ENCODE measurements at regions not wholly inside any gene's neighbourhood (a gene's known extent, or its start where the extent isn't known, plus 50 kb on each side); places are given as distances from the start of the nearest gene placed in this dataset.

DNA sequence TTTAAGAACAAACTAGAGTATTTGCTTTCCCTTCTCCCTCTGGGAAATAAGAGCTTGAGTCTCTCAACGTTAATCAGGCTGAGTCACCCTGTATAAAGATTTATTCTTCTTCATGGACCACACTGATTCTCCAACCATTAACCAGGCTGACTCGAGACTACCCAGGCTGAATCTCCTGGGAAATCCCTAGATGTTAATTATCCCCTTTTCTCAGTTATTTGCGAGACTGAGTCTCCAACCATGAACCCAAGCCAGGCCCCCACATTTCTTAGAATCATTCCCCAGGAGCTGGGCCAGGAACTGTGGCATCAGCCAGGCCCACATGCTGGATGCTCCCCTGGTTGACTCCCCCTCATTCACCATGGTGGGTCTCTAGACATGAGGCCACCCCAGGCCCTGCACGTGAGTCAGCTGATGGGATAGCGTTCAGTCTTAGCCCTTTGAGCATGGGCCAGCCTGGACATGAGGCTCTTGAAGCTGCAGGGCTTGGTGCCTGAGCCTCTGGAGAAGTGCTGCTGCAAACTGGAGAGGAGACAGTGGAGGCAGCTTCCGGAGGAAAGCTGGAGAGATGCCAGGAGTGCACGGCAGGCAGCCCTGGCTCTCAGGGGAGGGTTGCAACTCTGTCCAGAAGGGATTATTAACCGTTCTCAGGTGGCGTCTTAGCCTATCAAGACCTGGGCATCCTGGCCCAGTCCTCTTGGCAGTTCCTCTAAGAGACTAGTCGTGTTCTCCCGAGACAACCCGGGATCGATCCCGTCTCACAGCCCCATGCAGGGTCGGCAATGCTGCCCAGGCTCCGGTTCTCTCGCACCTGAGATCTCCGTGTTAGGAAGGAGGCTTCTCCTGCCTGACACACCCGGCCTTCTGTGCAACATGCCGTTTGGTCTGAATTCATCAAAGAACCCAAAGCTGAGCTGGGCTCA is 296.6 kb downstream of the ADGRD1 start:
- Histone ChIP-seq H3K4me3 (ENCODE audit: low read length) (no peak overlapping the region), H4K20me1 (ENCODE audit: insufficient read depth) (no peaks in the 10 kb centered on the region), H3K9me2 (ENCODE audit: insufficient read depth, low read length) (no peaks in the 10 kb centered on the region), H3K9me3 (ENCODE audit: low read length) (no peaks in the 10 kb centered on the region), H3K27ac (ENCODE audit: low read length) (no peak overlapping the region), H3K27me3 (ENCODE audit: insufficient read depth, low read depth, low read length) (no peaks in the 10 kb centered on the region), H3K36me3 (ENCODE audit: insufficient read depth, low read length) (no peaks in the 10 kb centered on the region), H3K79me2 (replicated peaks; ENCODE audit: insufficient read depth, low read length) (no peaks in the 10 kb centered on the region), H3K4me2 (ENCODE audit: low read length) (no peak overlapping the region), H2AFZ (ENCODE audit: low read depth, low read length) (no peak overlapping the region), H3F3A (ENCODE audit: insufficient read depth, low read length, poor library complexity, severe bottlenecking) (no peaks in the 10 kb centered on the region), H3K9ac (ENCODE audit: low read length) (no peak overlapping the region)
- TF ChIP-seq EZH2 (IDR thresholded peaks at IDR 0.05; ENCODE audit: borderline replicate concordance, insufficient read depth, low read length, poor library complexity, severe bottlenecking) (no peak), EP300 (conservative IDR thresholded peaks at IDR 0.05; ENCODE audit: poor library complexity, severe bottlenecking) (no peak), SMC3 (conservative IDR thresholded peaks at IDR 0.05; ENCODE audit: poor library complexity) (no peak), RAD21 (conservative IDR thresholded peaks at IDR 0.05) (no peak), TAF1 (IDR thresholded peaks at IDR 0.05; ENCODE audit: low read depth) (no peak), POLR2AphosphoS5 (IDR thresholded peaks at IDR 0.05) (no peak), MXI1 (conservative IDR thresholded peaks at IDR 0.05; ENCODE audit: poor library complexity, severe bottlenecking) (no peak)
- TF ChIP-seq, protein P1, sequence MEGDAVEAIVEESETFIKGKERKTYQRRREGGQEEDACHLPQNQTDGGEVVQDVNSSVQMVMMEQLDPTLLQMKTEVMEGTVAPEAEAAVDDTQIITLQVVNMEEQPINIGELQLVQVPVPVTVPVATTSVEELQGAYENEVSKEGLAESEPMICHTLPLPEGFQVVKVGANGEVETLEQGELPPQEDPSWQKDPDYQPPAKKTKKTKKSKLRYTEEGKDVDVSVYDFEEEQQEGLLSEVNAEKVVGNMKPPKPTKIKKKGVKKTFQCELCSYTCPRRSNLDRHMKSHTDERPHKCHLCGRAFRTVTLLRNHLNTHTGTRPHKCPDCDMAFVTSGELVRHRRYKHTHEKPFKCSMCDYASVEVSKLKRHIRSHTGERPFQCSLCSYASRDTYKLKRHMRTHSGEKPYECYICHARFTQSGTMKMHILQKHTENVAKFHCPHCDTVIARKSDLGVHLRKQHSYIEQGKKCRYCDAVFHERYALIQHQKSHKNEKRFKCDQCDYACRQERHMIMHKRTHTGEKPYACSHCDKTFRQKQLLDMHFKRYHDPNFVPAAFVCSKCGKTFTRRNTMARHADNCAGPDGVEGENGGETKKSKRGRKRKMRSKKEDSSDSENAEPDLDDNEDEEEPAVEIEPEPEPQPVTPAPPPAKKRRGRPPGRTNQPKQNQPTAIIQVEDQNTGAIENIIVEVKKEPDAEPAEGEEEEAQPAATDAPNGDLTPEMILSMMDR (IDR thresholded peaks at IDR 0.05; ENCODE audit: poor library complexity, severe bottlenecking), result no peak
- TF ChIP-seq, protein P2, sequence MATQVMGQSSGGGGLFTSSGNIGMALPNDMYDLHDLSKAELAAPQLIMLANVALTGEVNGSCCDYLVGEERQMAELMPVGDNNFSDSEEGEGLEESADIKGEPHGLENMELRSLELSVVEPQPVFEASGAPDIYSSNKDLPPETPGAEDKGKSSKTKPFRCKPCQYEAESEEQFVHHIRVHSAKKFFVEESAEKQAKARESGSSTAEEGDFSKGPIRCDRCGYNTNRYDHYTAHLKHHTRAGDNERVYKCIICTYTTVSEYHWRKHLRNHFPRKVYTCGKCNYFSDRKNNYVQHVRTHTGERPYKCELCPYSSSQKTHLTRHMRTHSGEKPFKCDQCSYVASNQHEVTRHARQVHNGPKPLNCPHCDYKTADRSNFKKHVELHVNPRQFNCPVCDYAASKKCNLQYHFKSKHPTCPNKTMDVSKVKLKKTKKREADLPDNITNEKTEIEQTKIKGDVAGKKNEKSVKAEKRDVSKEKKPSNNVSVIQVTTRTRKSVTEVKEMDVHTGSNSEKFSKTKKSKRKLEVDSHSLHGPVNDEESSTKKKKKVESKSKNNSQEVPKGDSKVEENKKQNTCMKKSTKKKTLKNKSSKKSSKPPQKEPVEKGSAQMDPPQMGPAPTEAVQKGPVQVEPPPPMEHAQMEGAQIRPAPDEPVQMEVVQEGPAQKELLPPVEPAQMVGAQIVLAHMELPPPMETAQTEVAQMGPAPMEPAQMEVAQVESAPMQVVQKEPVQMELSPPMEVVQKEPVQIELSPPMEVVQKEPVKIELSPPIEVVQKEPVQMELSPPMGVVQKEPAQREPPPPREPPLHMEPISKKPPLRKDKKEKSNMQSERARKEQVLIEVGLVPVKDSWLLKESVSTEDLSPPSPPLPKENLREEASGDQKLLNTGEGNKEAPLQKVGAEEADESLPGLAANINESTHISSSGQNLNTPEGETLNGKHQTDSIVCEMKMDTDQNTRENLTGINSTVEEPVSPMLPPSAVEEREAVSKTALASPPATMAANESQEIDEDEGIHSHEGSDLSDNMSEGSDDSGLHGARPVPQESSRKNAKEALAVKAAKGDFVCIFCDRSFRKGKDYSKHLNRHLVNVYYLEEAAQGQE (IDR thresholded peaks at IDR 0.05; ENCODE audit: borderline replicate concordance), result no peak

DNA sequence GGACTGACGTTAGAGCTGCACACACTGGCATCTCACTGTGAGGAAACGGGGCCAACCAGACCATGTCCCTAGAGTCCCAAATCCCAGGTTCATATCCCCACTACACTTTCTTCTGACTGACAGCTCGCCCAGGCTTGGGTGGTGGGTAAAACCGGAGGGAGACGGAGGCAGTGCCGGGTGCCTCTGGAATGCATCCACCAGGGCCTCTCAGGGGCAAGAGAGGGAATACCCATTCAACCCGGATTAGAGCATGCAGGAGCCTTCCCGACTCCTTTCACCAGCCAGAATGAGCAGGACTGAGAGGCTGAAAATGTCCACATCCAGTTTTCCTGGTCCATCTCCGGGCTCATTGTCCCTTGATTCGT is 297.2 kb downstream of the ADGRD1 start:
- Histone ChIP-seq H3K9me2 (ENCODE audit: insufficient read depth, low read length) (no peaks in the 10 kb centered on the region), H3K79me2 (replicated peaks; ENCODE audit: insufficient read depth, low read length) (no peaks in the 10 kb centered on the region), H2AFZ (ENCODE audit: low read depth, low read length) (no peak overlapping the region), H3K9me3 (ENCODE audit: low read length) (no peaks in the 10 kb centered on the region), H3K27ac (ENCODE audit: low read length) (no peak overlapping the region), H4K20me1 (ENCODE audit: insufficient read depth) (no peaks in the 10 kb centered on the region), H3K4me2 (ENCODE audit: low read length) (no peak overlapping the region), H3K9ac (ENCODE audit: low read length) (no peak overlapping the region), H3K27me3 (ENCODE audit: insufficient read depth, low read depth, low read length) (no peaks in the 10 kb centered on the region), H3F3A (ENCODE audit: insufficient read depth, low read length, poor library complexity, severe bottlenecking) (no peaks in the 10 kb centered on the region), H3K36me3 (ENCODE audit: insufficient read depth, low read length) (no peaks in the 10 kb centered on the region), H3K4me3 (ENCODE audit: low read length) (no peak overlapping the region)
- TF ChIP-seq POLR2AphosphoS5 (IDR thresholded peaks at IDR 0.05) (no peak), RAD21 (conservative IDR thresholded peaks at IDR 0.05) (no peak), TAF1 (IDR thresholded peaks at IDR 0.05; ENCODE audit: low read depth) (no peak), MXI1 (conservative IDR thresholded peaks at IDR 0.05; ENCODE audit: poor library complexity, severe bottlenecking) (no peak), SMC3 (conservative IDR thresholded peaks at IDR 0.05; ENCODE audit: poor library complexity) (no peak), EP300 (conservative IDR thresholded peaks at IDR 0.05; ENCODE audit: poor library complexity, severe bottlenecking) (no peak), EZH2 (IDR thresholded peaks at IDR 0.05; ENCODE audit: borderline replicate concordance, insufficient read depth, low read length, poor library complexity, severe bottlenecking) (no peak)
- TF ChIP-seq, protein P2 (IDR thresholded peaks at IDR 0.05; ENCODE audit: borderline replicate concordance), result no peak
- TF ChIP-seq, protein P1 (IDR thresholded peaks at IDR 0.05; ENCODE audit: poor library complexity, severe bottlenecking), result no peak

All from neural cell (in vitro differentiated cells).